Kidney epithelial cell (primary cell): ENCODE measurements at regions not wholly inside any gene's neighbourhood (a gene's known extent, or its start where the extent isn't known, plus 50 kb on each side); places are given as distances from the start of the nearest gene placed in this dataset.

Experiments
- DNase-seq: peaks from one replicate; pipeline ENCODE4 v3.0.0-alpha.2; 2010; ENCODE audit warnings: low read depth
- H3K27me3 ChIP-seq: 2 replicates; pipeline ENCODE4 v1.6.0; 2011; ENCODE audit warnings: low read length; ENCODE audit not compliant: control insufficient read depth, insufficient read depth
- H3K36me3 ChIP-seq: 2 replicates; pipeline ENCODE4 v1.5.1; 2011; ENCODE audit warnings: low read length; ENCODE audit not compliant: control insufficient read depth, insufficient read depth
- H3K4me3 ChIP-seq: 2 replicates; pipeline ENCODE4 v1.5.1; 2011; ENCODE audit warnings: low read depth, mild to moderate bottlenecking, control low read depth, low read length
- TF ChIP-seq, protein P1 (sequence below): IDR thresholded peaks from 2 replicates; pipeline ENCODE4 v1.5.1; 2011; ENCODE audit warnings: mild to moderate bottlenecking, moderate library complexity, low read length, control low read depth, inconsistent platforms; ENCODE audit not compliant: insufficient read depth, poor library complexity, severe bottlenecking

DNA sequence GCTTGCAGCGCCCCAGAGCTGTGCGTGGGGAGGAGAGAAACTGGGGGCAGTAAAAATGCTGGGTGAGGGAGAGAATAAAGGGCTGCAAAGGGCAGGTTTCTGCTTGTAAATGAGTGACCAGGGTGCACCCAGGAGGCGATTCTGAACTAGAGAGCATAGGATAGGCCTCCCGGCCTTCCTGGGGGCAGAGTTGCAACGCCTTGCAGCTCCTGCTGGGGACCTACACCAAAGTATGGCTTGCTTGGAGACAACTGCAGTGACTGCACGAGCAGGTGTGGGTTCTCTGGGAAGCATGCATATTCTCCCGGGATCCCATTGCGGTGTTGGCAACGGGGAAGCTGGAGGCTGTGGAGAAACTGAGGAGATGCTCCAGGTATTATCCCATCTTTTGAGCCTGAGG is 111.6 kb upstream of the SPACA1 start:
- no peak overlapping the region for H3K4me3 ChIP-seq
- TF ChIP-seq, protein P1, sequence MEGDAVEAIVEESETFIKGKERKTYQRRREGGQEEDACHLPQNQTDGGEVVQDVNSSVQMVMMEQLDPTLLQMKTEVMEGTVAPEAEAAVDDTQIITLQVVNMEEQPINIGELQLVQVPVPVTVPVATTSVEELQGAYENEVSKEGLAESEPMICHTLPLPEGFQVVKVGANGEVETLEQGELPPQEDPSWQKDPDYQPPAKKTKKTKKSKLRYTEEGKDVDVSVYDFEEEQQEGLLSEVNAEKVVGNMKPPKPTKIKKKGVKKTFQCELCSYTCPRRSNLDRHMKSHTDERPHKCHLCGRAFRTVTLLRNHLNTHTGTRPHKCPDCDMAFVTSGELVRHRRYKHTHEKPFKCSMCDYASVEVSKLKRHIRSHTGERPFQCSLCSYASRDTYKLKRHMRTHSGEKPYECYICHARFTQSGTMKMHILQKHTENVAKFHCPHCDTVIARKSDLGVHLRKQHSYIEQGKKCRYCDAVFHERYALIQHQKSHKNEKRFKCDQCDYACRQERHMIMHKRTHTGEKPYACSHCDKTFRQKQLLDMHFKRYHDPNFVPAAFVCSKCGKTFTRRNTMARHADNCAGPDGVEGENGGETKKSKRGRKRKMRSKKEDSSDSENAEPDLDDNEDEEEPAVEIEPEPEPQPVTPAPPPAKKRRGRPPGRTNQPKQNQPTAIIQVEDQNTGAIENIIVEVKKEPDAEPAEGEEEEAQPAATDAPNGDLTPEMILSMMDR, result no peak
- H3K27me3 ChIP-seq, result no peaks in the 10 kb centered on the region
- DNase-seq, result no peak
- H3K36me3 ChIP-seq, result no peaks in the 10 kb centered on the region

DNA sequence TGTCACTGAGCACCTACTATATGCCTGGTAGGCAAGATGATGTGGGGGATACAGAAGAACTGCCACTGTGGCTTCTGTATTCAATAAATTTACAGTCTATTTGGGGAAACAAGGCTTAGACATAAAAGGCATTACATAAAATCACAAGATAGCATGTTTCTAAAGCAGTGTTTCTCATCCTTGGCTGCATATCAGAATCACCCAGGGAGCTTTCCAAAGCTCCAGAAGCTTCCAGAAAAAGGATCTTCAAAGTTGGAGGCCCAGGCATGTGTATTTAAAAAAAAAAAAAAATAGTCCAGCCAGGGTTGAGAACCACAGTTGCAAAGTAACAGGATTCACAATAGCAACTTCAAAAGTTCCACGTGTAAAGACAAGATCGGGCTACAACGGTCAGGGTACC is 112.4 kb upstream of the SPACA1 start:
- TF ChIP-seq, protein P1, result no peak
- DNase-seq, result no peak
- no peak overlapping the region for H3K4me3 ChIP-seq

DNA sequence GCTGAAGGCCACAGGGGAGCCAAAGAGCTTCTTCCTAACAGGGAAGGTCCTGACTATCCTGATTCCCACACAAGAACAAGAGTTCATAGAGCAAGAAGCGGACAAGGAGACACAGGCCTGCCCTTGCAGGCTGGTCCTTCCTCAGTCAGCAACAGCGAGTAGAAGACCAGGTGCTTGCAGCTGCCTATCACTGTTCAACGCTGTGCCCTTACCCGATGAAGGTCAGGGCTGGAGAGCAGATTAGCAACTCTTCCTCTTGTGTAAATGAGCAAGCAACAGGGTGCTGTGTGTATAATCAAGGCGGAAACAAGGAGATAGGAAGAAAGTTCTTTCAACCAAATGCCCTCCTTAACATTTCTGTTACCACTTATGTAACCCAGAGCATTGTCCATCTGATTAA is 115.3 kb upstream of the SPACA1 start:
- Histone ChIP-seq H3K4me3 (no peak overlapping the region), H3K36me3 (no peaks in the 10 kb centered on the region), H3K27me3 (no peaks in the 10 kb centered on the region)
- DNase-seq, result no peak
- TF ChIP-seq, protein P1, result no peak

More for the DNA sequence above, 112.4 kb upstream of the SPACA1 start:
- no peaks in the 10 kb centered on the region for H3K36me3 ChIP-seq
- H3K27me3 ChIP-seq, result no peaks in the 10 kb centered on the region

DNA sequence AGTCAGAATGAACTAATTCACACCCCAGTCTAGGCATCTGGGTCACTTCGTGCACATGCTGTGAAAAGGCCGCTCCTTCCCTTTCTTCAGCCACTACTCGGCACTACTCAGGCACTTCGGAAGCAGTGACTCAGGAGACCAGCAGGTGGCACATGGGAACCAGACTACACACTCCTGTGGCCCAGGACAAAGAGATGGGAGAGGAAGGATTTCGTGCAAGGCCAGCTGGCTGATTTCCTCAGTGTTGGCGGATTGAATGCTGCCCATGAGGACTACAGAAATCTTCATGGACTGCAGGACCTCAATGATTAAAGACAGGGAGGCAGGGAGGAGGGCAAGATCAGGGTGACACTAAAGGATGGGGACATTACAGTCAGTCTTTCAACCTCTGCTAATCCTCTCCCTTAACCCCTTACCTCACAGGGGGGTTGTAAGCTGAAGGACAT is 117.8 kb upstream of the SPACA1 start:
- H3K4me3 ChIP-seq, result no peak overlapping the region
- DNase-seq, result no peak
- no peaks in the 10 kb centered on the region for H3K27me3 ChIP-seq
- no peaks in the 10 kb centered on the region for H3K36me3 ChIP-seq
- TF ChIP-seq, protein P1, result peak; percentile 97

DNA sequence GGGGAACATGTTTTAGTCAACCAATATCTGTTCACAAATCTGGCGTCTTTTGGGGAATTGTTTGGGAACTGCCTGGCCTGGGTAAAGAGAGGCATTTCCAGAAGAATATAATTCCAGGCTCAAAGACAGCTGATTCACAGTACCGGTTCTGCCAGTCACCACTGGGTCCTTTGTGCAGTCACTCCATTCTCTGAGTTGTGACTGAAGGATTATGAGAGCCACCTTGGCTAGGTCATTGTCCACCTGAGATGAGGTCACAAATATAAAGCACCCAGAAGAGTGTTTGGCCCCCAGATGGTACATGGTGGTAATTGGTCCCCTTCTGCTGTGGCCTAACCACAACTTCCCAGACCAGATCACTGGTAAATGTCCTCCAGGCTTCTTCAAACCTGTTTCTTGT is 121.0 kb upstream of the SPACA1 start:
- TF ChIP-seq, protein P1, result no peak
- Histone ChIP-seq H3K4me3 (no peak overlapping the region), H3K27me3 (no peaks in the 10 kb centered on the region), H3K36me3 (no peaks in the 10 kb centered on the region)
- DNase-seq, result no peak

DNA sequence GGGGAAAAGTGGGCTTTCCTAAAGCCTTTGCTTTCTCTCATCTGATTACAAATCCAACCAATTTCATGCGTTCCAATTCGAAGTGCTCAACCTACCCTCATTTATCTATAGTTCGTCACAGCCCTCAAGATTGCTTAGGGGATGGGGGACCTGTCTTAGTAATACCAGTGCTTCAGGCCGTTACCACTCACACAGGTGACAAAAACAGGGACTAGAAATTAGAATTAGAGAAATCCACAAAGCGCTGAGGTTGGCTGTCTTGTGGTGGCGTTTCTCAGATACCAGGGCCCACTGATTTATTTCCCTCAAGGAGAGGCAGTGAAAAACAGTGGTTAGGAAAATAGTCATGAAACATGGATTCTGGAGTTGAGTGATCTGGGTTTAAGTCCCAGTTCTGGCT is 121.6 kb upstream of the SPACA1 start:
- no peaks in the 10 kb centered on the region for H3K36me3 ChIP-seq

More for the DNA sequence above, 121.6 kb upstream of the SPACA1 start:
- H3K4me3 ChIP-seq, result no peak overlapping the region
- TF ChIP-seq, protein P1, result no peak
- DNase-seq, result no peak
- no peaks in the 10 kb centered on the region for H3K27me3 ChIP-seq
